HUES6 (cell line): ENCODE measurements at regions not wholly inside any gene's neighbourhood (a gene's known extent, or its start where the extent isn't known, plus 50 kb on each side); places are given as distances from the start of the nearest gene placed in this dataset.
"Not testable (repeated sequence)": the region's sequence is repeated elsewhere in the genome, so short reads cannot be mapped to it uniquely, and the experiment has no call there.

Experiments
- H3K27ac ChIP-seq: 2 replicates; pipeline ENCODE4 v1.7.0; 2013; ENCODE audit warnings: low read depth, mild to moderate bottlenecking, low read length, inconsistent platforms
- H3K27me3 ChIP-seq: 2 replicates; pipeline ENCODE4 v1.6.1; 2013; ENCODE audit warnings: low read length; ENCODE audit not compliant: control insufficient read depth, insufficient read depth
- H3K36me3 ChIP-seq: 2 replicates; pipeline ENCODE4 v1.6.1; 2013; ENCODE audit warnings: low read length; ENCODE audit not compliant: control insufficient read depth, insufficient read depth
- H3K4me1 ChIP-seq: 2 replicates; pipeline ENCODE4 v1.6.1; 2013; ENCODE audit warnings: low read length; ENCODE audit not compliant: control insufficient read depth, insufficient read depth
- H3K4me3 ChIP-seq: 2 replicates; pipeline ENCODE4 v1.5.1; 2013; ENCODE audit warnings: low read depth, low read length
- H3K9ac ChIP-seq: one replicate; pipeline ENCODE4 v1.6.1; 2013; ENCODE audit warnings: mild to moderate bottlenecking, low read length
- H3K9me3 ChIP-seq: 2 replicates; pipeline ENCODE4 v1.6.1; 2013; ENCODE audit warnings: low read depth, low read length; ENCODE audit not compliant: control insufficient read depth, insufficient read depth

DNA sequence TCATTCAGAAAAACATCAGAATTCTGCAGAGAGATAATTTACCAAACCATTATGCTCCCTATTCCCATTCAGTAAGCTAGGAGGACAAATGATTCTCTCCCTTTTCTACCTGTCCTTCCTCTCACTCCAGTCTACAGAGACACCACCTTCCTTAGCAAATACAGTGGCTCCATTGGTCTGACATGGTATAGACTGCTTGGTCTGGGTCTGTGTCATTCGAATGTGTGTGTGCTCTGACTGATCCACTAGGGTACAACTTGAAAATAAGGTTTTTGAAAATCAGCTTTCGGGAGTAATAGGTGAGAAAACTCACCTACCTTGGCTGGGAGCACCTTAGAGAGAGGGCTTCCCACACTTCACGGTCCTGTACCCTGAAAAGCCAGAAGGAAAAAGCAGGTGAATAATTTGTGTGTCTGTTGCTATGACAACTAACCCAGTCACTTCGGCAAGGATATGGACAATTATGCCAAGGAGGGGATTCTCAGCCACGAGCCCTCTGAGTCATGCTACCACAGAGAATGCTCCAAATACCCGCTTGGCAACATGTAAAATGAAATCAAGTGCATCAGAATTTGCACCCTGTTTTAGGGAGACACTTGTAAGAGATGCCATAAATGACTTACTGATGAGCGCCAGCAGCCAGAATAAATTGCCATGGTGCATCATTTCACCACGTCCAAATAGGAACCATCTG is 114.5 kb upstream of the PRKCQ start:
- Histone ChIP-seq H3K36me3 (no peaks in the 10 kb centered on the region), H3K27ac (no peak overlapping the region), H3K9ac (no peak overlapping the region), H3K9me3 (no peaks in the 10 kb centered on the region), H3K4me3 (no peak overlapping the region), H3K27me3 (no peaks in the 10 kb centered on the region), H3K4me1 (no peaks in the 10 kb centered on the region)

DNA sequence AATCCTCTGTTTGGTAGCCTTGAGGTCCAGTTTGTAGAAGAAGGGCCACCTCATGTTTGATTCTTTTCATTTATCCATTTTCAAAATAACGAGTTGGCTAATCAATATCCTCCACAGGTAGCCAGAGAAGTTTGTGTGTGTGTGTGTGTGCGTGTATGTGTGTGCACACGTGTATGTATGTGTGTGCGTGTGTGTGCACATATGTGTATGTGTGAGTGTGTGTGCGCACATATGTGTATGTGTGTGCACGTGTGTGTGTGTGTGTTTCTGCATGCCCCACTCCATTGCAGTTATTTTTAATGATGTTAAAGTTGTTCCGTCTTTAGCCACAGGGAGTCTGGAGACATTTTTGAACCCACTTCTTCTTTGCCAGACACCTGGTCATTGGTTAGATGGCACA is 112.8 kb upstream of the PRKCQ start:
- no peaks in the 10 kb centered on the region for H3K9me3 ChIP-seq
- no peak overlapping the region for H3K9ac ChIP-seq
- H3K4me1 ChIP-seq = no peaks in the 10 kb centered on the region
- H3K36me3 ChIP-seq = no peaks in the 10 kb centered on the region
- H3K27me3 ChIP-seq = no peaks in the 10 kb centered on the region
- no peak overlapping the region for H3K27ac ChIP-seq
- H3K4me3 ChIP-seq = no peak overlapping the region

DNA sequence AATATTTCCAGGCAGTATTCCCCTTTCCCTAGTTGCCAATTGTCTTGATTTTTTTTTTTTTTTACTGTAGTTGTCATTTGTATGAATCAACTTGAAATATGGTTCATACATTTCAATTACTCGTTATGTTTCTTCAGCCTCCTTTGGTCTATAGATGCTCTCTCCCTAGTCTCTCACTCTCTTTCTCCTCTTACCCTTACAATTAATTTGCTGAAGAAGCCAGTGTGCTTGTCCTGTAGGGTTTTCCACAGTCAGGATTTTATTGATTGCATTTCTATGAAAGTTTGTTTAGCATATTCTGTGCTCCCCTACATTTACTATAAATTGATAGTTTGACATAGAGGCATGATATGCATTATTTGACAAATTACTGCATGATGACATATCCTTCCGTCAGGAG is 112.0 kb upstream of the PRKCQ start:
- no peaks in the 10 kb centered on the region for H3K9me3 ChIP-seq
- H3K27ac ChIP-seq = no peak overlapping the region
- H3K36me3 ChIP-seq = no peaks in the 10 kb centered on the region
- H3K4me1 ChIP-seq = no peaks in the 10 kb centered on the region
- no peak overlapping the region for H3K9ac ChIP-seq
- H3K27me3 ChIP-seq = no peaks in the 10 kb centered on the region
- no peak overlapping the region for H3K4me3 ChIP-seq

DNA sequence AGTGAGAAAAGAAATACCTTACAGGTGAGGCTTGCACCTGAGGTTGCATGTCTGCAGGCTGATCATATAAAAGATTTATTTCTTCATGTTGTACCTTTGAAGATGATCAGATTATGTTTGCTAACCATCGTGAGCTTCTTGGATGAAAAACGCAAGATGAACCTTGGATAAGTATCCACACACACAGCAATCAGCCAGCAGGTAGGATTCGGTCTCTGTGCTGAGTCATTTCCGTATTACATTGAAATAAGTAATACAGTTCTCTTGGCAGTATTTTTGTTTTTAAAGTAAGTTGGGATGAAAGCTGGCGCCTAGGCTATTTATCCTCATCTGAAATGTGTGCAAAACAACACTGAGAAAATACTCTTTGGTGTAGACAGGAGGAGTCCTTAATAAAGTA is 109.0 kb upstream of the PRKCQ start:
- Histone ChIP-seq H3K27ac (no peak overlapping the region), H3K36me3 (no peaks in the 10 kb centered on the region), H3K9ac (no peak overlapping the region), H3K9me3 (no peaks in the 10 kb centered on the region), H3K4me3 (no peak overlapping the region), H3K4me1 (no peaks in the 10 kb centered on the region), H3K27me3 (no peaks in the 10 kb centered on the region)

DNA sequence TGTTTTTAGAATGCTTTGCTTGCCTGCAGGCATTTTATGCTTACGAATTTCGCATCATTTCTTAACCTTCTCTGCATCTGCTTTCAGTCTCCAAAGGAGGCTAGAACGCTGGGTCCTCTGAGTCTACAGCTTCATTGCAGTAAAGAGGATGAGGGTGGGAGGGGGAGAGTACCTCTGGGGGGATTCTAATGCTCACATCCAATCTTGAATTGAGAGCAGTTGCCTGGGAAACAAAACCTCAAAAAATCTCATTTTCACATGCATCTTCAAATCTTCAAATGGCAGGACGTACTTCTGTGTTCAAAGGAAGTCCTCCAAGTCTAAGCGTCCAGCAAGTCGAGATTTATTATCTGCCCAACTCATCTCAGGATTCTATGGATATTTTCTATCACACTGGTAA is 100.7 kb upstream of the PRKCQ start:
- H3K36me3 ChIP-seq = no peaks in the 10 kb centered on the region
- H3K27me3 ChIP-seq = no peaks in the 10 kb centered on the region
- no peak overlapping the region for H3K27ac ChIP-seq
- no peaks in the 10 kb centered on the region for H3K9me3 ChIP-seq
- H3K4me3 ChIP-seq = no peak overlapping the region
- H3K4me1 ChIP-seq = no peaks in the 10 kb centered on the region
- H3K9ac ChIP-seq = no peak overlapping the region

DNA sequence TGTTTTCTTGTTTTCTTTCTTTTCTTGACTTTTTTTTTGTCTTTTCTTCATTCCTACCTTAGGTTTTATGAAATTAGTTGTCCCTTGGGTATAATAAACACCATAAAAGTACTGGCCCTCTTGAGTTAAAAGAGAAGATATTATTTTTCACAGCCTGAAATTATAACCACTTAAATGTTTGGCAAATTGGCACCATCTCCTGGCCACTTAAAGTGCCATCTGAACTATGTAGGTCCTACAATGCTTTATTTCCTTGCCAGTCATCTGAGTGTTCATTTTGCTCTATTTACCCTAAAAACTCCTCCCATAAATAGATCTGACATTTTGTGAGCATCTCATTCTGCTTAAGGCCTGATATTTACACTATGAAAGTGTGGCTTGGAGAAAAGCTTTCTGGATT is 98.9 kb upstream of the PRKCQ start:
- H3K9me3 ChIP-seq = no peaks in the 10 kb centered on the region
- no peak overlapping the region for H3K27ac ChIP-seq
- H3K36me3 ChIP-seq = no peaks in the 10 kb centered on the region
- no peak overlapping the region for H3K4me3 ChIP-seq
- H3K4me1 ChIP-seq = no peaks in the 10 kb centered on the region
- H3K27me3 ChIP-seq = no peaks in the 10 kb centered on the region
- no peak overlapping the region for H3K9ac ChIP-seq

DNA sequence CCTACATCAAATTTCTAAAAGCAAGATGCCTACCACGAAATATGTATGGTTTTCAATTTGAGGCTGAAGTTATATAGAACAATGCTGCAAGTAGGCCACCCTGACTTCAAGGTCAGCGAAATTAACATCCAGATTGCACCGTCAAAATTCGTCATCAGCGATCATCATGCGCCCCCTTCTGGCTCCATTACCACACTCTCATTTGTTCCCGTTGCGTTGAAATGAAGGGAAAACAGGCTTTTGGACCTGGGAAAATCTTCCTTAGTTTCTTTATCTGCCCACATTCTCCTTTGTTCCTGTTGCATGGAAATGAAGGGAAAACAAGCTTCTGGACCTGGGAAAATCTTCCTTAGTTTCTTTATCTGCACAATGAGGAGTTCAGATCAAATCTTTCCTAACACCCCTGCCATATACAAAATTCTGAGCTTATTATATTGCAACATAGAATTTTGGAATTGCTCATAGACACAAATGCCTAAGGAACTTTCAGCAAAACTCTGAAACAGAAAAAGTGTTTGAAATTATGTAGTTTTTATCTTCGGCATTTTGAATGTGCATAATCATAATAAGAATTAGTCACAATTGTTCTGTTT is 98.2 kb upstream of the PRKCQ start:
- Histone ChIP-seq H3K27me3 (no peaks in the 10 kb centered on the region), H3K9ac (no peak overlapping the region), H3K27ac (no peak overlapping the region), H3K9me3 (no peaks in the 10 kb centered on the region), H3K36me3 (no peaks in the 10 kb centered on the region), H3K4me3 (no peak overlapping the region), H3K4me1 (no peaks in the 10 kb centered on the region)

DNA sequence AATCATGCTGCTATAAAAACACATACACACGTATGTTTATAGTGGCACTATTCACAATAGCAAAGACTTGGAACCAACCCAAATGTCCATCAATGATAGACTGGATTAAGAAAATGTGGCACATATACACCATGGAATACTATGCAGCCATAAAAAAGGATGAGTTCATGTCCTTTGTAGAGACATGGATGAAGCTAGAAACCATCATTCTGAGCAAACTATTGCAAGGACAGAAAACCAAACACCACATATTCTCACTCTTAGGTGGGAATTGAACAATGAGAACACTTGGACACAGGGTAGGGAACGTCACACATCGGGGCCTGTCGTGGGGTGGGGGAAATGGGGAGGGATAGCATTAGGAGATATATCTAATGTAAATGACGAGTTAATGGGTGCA is 97.1 kb upstream of the PRKCQ start:
- not testable (repeated sequence) for H3K9ac ChIP-seq

DNA sequence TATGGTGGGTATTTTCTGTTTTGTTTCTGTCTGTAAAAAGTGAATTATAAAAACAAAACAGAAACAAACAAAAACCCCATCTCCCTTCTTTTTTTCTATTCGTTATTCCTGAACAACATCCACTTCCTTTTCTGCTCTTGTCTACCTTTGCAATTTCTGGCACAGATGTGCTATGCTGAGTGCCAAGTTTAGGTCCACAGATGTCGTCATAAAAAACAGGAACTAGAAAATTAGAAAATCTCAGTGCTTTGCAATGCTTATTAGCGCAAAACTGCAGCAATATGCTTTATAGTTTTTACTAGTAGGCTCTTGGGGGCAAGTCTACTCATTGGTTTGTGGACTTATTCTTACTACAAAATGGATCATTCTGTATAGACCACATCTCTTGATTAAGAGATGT is 94.2 kb upstream of the PRKCQ start:
- no peak overlapping the region for H3K27ac ChIP-seq
- H3K9me3 ChIP-seq = no peaks in the 10 kb centered on the region
- no peaks in the 10 kb centered on the region for H3K4me1 ChIP-seq
- no peaks in the 10 kb centered on the region for H3K36me3 ChIP-seq
- H3K27me3 ChIP-seq = no peaks in the 10 kb centered on the region
- H3K4me3 ChIP-seq = no peak overlapping the region
- no peak overlapping the region for H3K9ac ChIP-seq

More for the DNA sequence above, 97.1 kb upstream of the PRKCQ start:
- not testable (repeated sequence) for H3K27me3 ChIP-seq, H3K27ac ChIP-seq, H3K36me3 ChIP-seq, H3K4me3 ChIP-seq, H3K4me1 ChIP-seq, H3K9me3 ChIP-seq

DNA sequence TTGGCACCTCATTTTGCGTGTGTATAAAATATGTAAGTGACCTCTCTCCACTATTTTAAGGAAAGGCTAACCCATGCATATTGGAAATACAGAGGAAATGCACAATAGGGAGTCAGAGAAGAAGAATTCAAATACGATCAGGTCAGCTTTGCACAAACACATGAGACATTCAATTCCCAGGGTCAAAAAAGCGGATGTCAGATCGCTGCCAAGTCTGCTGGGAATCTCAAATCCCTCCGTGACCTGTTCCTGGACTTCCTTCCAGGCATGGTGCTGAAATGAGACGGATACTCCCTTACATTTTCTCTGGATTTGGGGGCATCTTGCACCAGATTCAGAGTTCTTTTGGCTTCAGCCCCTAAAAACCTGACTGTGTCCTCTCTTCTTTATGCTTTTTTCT is 91.9 kb upstream of the PRKCQ start:
- Histone ChIP-seq H3K27me3 (no peaks in the 10 kb centered on the region), H3K36me3 (no peaks in the 10 kb centered on the region), H3K4me1 (no peaks in the 10 kb centered on the region), H3K9me3 (no peaks in the 10 kb centered on the region), H3K4me3 (no peak overlapping the region), H3K9ac (no peak overlapping the region), H3K27ac (no peak overlapping the region)

DNA sequence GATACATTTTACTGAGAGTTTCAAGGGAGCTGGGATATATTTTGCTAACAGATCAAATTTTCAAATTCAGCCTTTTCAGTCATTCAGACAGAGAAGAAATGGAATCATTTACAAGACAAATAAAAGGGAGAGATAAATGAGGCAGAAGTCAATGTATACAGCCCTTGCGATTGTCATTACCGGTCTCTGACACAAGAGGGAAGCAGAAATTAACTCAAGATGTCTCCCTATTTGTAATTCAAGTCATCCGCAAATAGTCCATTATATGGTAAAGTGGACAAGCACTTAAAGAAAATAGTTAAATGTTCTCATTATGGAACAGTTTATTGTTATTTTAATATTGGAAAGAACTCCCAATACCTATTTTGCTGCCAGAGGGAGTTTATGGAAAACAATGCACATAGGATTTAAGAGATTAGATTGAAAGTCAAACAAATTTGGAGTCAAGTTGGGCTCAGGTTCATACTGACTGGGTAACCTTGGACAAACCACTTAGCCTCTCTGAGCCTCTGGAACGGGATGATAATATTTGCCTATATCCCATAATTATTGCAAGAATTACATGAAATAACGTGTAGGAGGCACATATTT is 89.3 kb upstream of the PRKCQ start:
- H3K27ac ChIP-seq = no peak overlapping the region
- H3K9me3 ChIP-seq = no peaks in the 10 kb centered on the region
- H3K4me1 ChIP-seq = peaks cover 5% of the 10 kb centered on the region; the same call in 1 of the 2 replicates
- no peaks in the 10 kb centered on the region for H3K36me3 ChIP-seq
- H3K9ac ChIP-seq = no peak overlapping the region
- no peaks in the 10 kb centered on the region for H3K27me3 ChIP-seq
- H3K4me3 ChIP-seq = no peak overlapping the region
